A673 (cell line): ENCODE measurements at regions not wholly inside any gene's neighbourhood (a gene's known extent, or its start where the extent isn't known, plus 50 kb on each side); places are given as distances from the start of the nearest gene placed in this dataset.

ENCODE experiments used
- BruUV-seq: library from RNA; stranded (reverse); fragments of 400-500 nt; replicated peaks from 2 replicates; lab custom pipeline; 2021; lab: Mats Ljungman, UMichigan
- CTCF ChIA-PET: fragments of 300-600 bp; sonication (Branson Sonifier 250); formaldehyde crosslinking; loops from one replicate; lab custom pipeline; 2022; ENCODE audit warnings: antibody characterized with exemption; lab: Charles Lee
- POLR2A ChIA-PET: fragments of 300-600 bp; sonication (Branson Sonifier 250); formaldehyde crosslinking; loops from one replicate; lab custom pipeline; 2022; ENCODE audit warnings: antibody characterized with exemption; ENCODE audit not compliant: low non-redundant PET; lab: Charles Lee
- DNase-seq: peaks from one replicate; pipeline ENCODE4 v3.0.0-alpha.2; 2015; ENCODE audit warnings: low spot score
- H3K27ac ChIP-seq: fragments of 200-600 bp; sonication (generic); 2 replicates; pipeline ENCODE4 v1.5.1; 2016; ENCODE audit warnings: mixed run types, low read depth, mild to moderate bottlenecking, mixed read lengths, antibody characterized with exemption, low read length; ENCODE audit not compliant: poor library complexity, severe bottlenecking
- H3K27me3 ChIP-seq: fragments of 200-600 bp; sonication (generic); replicated peaks from 2 replicates; pipeline ENCODE4 v1.6.1; 2017; ENCODE audit warnings: mixed run types, low read depth, mild to moderate bottlenecking, mixed read lengths, antibody characterized with exemption, low read length; ENCODE audit not compliant: insufficient read depth, poor library complexity
- H3K36me3 ChIP-seq: fragments of 200-600 bp; sonication (generic); 2 replicates; pipeline ENCODE4 v1.6.1; 2016; ENCODE audit warnings: mixed run types, mild to moderate bottlenecking, mixed read lengths, antibody characterized with exemption, low read length; ENCODE audit not compliant: insufficient read depth, poor library complexity, severe bottlenecking
- H3K4me1 ChIP-seq: fragments of 200-600 bp; sonication (generic); 2 replicates; pipeline ENCODE4 v1.6.1; 2017; ENCODE audit warnings: mixed run types, mild to moderate bottlenecking, mixed read lengths, antibody characterized with exemption, low read length; ENCODE audit not compliant: insufficient read depth, poor library complexity, severe bottlenecking
- H3K4me3 ChIP-seq: fragments of 200-600 bp; sonication (generic); 2 replicates; pipeline ENCODE4 v1.5.1; 2016; ENCODE audit warnings: low read depth, mixed run types, mild to moderate bottlenecking, mixed read lengths, low read length; ENCODE audit not compliant: poor library complexity, severe bottlenecking
- H3K9me3 ChIP-seq: fragments of 200-600 bp; sonication (generic); 2 replicates; pipeline ENCODE4 v1.6.1; 2016; ENCODE audit warnings: mixed run types, low read depth, mild to moderate bottlenecking, mixed read lengths, antibody characterized with exemption, low read length; ENCODE audit not compliant: poor library complexity, severe bottlenecking
- EZH2 ChIP-seq: fragments of 200-600 bp; sonication (generic); IDR thresholded peaks from 2 replicates; pipeline ENCODE4 v1.6.1; 2017; ENCODE audit warnings: borderline replicate concordance, low read depth, mild to moderate bottlenecking, mixed read lengths, antibody characterized with exemption, low read length; ENCODE audit not compliant: poor library complexity, severe bottlenecking
- intact Hi-C: fragments of 100-400 bp; cut with micrococcal nuclease; formaldehyde crosslinking; loops from one replicate; pipeline ENCODE4 v1.10.0; 2022; ENCODE audit not compliant: unreplicated experiment
- TF ChIP-seq, protein P1 (sequence below): fragments of 300-800, 200-600 bp; sonication (generic); conservative IDR thresholded peaks from 2 replicates; pipeline ENCODE4 v1.5.1; 2017; ENCODE audit warnings: low read depth, mild to moderate bottlenecking, antibody characterized with exemption, low read length, moderate library complexity, mixed read lengths

DNA sequence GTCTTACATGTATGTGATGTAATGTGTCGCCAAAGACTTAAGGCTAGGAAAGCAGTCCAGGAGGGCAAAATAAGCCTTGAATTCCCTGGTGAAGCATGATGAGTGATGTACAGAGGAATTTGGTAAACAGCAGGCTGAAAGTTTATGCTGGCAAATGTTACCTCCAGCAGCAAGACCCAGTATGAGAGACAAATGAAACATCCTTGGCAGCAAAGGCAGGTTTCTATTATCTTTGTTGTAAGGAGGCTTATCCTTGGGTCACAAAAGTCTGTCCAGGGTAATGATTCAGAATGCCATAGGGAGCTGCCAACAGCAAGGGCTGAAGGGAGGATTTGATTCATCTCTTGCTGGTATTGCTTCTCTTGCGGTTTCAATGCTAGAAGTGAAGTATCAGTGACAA, 75.9 kb upstream of the HTR4 start:
- Histone ChIP-seq H3K9me3 (no peaks in the 10 kb centered on the region), H3K4me1 (no peaks in the 10 kb centered on the region), H3K4me3 (no peak overlapping the region), H3K27me3 (peaks cover 73% of the 10 kb centered on the region), H3K36me3 (no peaks in the 10 kb centered on the region), H3K27ac (no peak overlapping the region)
- intact Hi-C loops = loop anchor here (5.0 kb wide), 1 partner anchor 832 kb away; no protein-coding TSS in a partner anchor
- DNase-seq = no peak
- BruUV-seq = no TSS peak
- TF ChIP-seq, protein P1, sequence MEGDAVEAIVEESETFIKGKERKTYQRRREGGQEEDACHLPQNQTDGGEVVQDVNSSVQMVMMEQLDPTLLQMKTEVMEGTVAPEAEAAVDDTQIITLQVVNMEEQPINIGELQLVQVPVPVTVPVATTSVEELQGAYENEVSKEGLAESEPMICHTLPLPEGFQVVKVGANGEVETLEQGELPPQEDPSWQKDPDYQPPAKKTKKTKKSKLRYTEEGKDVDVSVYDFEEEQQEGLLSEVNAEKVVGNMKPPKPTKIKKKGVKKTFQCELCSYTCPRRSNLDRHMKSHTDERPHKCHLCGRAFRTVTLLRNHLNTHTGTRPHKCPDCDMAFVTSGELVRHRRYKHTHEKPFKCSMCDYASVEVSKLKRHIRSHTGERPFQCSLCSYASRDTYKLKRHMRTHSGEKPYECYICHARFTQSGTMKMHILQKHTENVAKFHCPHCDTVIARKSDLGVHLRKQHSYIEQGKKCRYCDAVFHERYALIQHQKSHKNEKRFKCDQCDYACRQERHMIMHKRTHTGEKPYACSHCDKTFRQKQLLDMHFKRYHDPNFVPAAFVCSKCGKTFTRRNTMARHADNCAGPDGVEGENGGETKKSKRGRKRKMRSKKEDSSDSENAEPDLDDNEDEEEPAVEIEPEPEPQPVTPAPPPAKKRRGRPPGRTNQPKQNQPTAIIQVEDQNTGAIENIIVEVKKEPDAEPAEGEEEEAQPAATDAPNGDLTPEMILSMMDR = no peak
- POLR2A ChIA-PET = interaction anchor here (0.6 kb wide), 1 partner anchor 547 kb away, joined by 3 read pairs; no protein-coding TSS in a partner anchor
- CTCF ChIA-PET = interaction anchor here (0.9 to 2.8 kb wide), 14 partner anchors 9 to 550 kb away, joined by 3 to 16 read pairs (median 6); no protein-coding TSS in a partner anchor

DNA sequence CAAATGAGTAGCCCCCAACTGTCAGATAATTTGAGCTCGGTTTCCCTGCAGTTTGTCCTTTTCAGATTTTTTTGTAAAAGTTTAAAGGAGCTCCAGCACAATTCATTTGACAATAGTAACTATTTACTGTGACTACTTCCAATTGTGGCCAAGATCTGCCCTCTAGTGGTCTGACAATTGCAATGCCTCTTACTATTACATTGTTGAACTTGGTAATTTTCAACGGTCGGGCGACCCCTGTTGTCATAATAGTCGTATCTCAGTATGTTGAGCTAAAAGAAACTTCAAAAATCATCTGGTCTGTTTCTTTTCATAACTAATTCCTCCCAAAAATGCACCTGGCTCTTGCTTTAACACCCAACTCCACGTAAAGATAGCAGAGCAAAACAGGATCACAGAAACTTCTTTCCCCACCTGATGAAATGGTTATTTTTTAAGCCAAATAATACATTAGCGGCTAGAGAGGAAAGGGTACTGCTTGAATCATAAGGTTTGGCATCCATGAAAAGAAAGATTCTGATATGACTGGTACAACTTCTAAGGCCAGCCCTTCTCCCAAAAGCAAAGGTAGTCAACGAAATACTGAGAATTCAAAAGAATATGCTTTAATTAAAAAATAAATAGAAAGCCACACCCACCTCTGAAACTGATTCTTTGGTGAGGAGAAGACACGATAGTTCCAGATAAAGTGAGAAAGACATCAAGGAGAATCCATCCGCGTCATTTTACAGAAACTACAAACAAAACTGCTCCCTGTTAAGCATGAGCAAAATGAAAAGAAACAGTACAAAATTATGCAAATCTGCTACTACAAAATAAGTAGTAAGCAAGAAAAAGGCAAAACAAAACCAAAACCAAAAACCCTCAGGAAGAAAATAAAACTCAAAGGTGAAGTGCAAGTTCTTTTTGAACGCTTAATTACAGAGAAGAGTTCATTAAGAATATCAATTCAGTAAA, 76.9 kb upstream of the HTR4 start:
- ChIA-PET CTCF (interaction anchor here (0.6 to 2.8 kb wide), 21 partner anchors 8 to 556 kb away, joined by 3 to 16 read pairs (median 5); no protein-coding TSS in a partner anchor), POLR2A (interaction anchor here (0.6 kb wide), 1 partner anchor 548 kb away, joined by 3 read pairs; no protein-coding TSS in a partner anchor)
- H3K4me3 ChIP-seq = no peak overlapping the region
- TF ChIP-seq, protein P1 = peak; percentile 97
- TF ChIP-seq EZH2 = no peak
- H3K9me3 ChIP-seq = no peaks in the 10 kb centered on the region
- H3K27ac ChIP-seq = no peak overlapping the region
- peaks cover 74% of the 10 kb centered on the region for H3K27me3 ChIP-seq
- no TSS peak for BruUV-seq
- no peaks in the 10 kb centered on the region for H3K36me3 ChIP-seq
- intact Hi-C loops = loop anchor here (1.0 to 5.0 kb wide), 4 partner anchors 287 to 831 kb away; no protein-coding TSS in a partner anchor
- H3K4me1 ChIP-seq = no peaks in the 10 kb centered on the region
- DNase-seq = peak; percentile 88

DNA sequence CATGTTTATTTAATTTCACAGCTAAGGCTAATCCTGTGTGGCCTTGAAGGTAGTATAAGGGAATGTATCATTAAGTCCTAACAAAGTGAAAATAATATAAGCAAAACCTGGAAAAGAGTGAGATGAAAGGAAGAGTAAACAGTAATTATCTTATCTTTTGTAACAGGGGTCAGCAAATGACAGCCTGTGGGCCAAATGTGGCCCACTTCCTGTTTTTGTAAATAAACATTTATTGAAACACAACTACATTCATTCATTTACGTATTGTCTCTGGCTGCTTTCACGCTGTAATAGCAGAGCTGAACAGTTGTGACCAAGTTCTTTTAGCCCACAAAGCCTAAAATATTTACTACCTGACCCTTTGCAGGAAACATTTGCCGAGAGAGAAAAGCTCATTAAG, 78.4 kb upstream of the HTR4 start:
- CTCF ChIA-PET = interaction anchor here (2.0 to 2.8 kb wide), 2 partner anchors 303 to 382 kb away, joined by 10 to 15 read pairs; no protein-coding TSS in a partner anchor
- BruUV-seq = no TSS peak
- intact Hi-C loops = loop anchor here (1.0 to 5.0 kb wide), 3 partner anchors 303 to 830 kb away; no protein-coding TSS in a partner anchor

More for the DNA sequence above, 78.4 kb upstream of the HTR4 start:
- H3K27me3 ChIP-seq = peaks cover 72% of the 10 kb centered on the region
- no peak overlapping the region for H3K27ac ChIP-seq
- no peak for TF ChIP-seq EZH2
- TF ChIP-seq, protein P1 = no peak
- POLR2A ChIA-PET = interaction anchor here (0.6 kb wide), 1 partner anchor 18 kb away, joined by 16 read pairs; no protein-coding TSS in a partner anchor
- no peaks in the 10 kb centered on the region for H3K36me3 ChIP-seq
- DNase-seq = no peak
- no peaks in the 10 kb centered on the region for H3K9me3 ChIP-seq
- H3K4me3 ChIP-seq = no peak overlapping the region
- H3K4me1 ChIP-seq = no peaks in the 10 kb centered on the region
